Hematopoietic multipotent progenitor cell treated with erythropoietin and hydrocortisone succinate and interleukin-3 and kit ligand, for 6 days (in vitro differentiated cells): ENCODE measurements at regions not wholly inside any gene's neighbourhood (a gene's known extent, or its start where the extent isn't known, plus 50 kb on each side); places are given as distances from the start of the nearest gene placed in this dataset.

Experiments
- DNase-seq: peaks from one replicate; pipeline ENCODE4 v3.0.0-alpha.2; 2015

DNA sequence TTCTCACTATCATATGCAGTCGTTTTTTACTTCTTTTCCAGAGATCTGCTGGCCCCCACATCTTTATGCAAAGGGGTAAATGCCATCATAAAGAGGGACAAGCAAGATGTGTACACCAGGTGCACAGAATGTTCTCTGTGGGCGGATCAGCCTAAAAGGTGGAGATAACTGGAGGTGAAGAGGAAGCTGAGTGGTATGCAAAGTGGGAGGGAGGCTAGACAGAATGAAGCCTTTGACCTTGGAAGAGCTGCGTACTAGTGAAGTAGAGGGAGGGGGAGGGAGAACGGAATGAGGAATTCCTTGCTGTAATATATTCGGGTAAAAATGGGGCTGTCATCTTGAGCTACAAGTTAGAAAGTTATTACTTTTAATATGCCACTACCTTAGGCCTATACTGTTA, 287.5 kb upstream of the VRK2 start:
- DNase-seq, result no peak

DNA sequence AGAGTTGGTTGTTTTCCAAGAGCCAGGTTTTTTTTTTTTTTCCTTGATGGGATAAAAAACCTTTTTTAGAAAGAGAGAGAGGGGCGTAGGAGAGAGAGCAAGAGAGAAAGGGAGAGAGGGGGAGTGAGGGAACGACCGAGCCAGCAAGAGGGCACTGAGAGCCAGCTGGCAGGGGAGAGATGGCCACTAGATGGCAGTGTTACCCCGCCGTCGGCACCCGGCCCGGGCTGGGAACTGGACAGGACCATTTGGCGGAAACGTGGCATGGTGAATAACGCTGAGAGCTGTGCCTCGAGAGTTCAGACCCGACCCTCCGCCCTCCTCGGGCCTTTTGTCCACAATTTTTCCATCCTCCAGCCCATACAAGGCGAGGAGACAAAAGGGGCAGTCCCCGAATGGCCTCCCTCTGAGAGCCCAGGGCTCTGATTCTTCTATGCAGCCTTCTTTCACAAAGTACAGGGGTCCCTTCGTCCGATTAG, 286.7 kb upstream of the VRK2 start:
- DNase-seq, result peak; percentile 87

DNA sequence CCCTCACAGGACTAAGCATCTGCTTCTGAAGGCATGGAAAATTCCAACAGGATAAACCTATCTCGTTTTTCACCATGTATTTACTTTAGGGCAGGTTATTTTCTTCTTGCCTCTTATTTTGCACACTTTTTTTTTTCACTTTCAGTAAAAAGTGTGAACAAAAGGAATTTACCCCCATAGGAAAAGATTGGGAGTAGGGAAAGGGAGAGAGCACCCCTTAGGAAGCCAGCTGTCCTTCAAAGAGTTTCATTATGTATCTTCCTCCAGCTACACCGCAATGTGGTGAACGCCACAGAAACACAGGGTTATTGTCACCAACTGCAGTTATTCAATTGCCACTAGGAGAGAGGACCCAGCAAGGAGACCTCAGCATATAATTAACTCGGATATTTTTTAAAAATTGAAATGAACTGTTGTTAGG, 286.2 kb upstream of the VRK2 start:
- peak; percentile 34 for DNase-seq

DNA sequence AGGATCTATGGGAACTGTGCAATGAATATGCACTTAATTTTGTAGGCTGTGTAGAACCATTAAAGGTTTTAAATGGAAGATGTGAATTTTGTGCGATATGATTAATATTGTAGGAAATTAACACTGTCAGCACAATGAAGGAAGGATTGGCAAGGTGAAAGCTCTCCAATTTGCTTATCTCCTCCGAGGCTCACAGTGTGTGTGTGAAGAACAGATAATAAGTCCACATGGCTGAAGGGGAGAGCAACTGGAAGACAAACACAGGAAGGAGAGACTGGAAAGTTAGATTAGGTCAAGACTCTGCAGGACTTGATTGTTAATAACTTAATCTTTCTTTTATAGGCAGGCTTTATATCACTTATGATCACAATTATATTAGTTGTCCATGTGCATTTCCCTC, 269.7 kb upstream of the VRK2 start:
- DNase-seq, result peak; percentile 86

DNA sequence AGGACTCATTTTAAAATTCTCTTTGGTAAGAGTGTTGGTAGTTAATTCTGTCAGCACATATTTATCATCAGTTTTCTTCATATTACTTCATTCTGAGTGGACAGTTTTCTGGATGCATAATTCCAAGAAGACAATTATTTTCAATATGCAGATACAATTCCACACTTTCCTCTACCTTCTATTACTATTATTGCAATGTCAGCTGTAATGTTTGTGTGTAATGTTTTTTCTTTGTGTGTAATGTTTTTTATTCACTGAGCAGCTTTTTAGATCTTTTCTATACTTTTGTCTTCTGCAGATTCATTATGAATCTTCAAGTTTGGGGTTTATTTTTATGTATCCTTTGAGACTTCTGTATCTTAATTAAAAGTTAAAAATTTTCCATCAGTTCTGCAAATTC, 264.0 kb upstream of the VRK2 start:
- DNase-seq, result no peak

DNA sequence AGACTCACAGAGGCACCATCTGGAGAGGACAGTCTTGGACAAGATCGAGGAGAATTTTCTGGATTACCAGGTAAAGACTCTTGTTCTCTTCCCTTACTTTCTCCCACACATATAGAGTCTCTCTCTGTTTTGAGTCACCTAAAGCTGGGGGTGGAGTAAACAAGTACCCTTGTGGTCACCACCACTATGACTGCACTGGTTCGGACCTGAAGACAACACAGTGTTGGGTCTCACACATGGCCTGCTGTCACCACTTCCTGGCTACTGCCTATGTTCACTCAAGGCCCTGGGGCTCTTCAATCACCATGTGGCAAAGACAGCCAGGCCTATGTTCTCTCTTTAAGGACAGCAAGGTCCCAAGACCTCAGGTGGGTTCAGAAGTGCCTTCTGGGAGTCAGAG, 253.3 kb upstream of the VRK2 start:
- DNase-seq, result no peak

DNA sequence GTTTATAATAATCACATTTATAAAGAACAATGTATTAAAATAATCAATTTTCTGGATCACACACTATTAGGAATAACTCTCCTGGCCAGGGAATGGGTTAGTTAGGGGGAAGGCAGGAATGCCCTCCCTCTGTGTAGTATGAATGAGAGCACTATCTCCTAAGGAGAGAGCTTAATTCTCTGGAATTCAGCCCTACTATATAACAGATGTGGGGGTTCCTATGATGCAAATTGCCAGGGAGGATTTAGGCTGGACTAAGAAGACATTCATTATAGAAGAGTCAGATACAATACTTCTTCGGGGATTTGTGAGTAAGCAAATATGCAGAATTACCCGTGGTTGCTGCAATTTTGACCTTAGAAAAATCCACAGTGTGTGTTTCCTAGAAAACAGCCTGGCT, 250.1 kb upstream of the VRK2 start:
- no peak for DNase-seq

DNA sequence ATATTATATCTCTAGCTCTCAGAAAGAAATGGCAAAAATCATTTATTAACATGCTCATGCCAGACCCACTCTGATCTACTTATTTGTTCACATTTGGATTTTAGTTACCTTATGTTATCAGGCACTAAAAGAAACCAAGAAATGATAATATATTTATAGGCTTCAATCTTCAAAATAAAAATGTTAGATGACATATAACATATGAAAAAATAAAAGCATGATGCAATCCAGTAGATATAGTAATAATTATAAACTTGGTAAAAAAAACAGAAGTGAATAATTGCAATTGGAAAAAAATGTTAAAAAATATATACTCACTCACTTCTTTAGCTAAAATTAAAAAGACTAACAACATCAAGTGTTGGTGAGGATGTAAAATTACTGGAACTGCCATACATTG, 248.3 kb upstream of the VRK2 start:
- no peak for DNase-seq

DNA sequence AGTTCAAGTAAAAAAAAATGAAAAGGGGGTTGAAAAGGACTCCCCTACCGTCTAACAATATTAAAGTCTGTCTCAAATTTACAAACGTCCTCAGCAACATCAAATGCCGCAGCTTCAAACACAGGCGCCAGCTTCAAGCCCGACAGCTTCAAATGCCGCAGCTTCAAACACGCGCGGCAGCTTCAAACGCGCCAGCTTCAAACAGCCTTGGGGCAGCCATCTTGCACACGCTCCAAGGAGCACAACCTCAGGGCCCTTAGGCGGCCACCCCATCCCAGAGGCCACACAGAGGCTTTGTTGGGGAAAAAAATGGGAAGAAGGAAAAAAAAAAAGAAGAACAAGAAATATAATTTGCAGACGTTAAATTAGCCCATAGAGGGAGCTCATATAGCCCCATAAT, 244.4 kb upstream of the VRK2 start:
- no peak for DNase-seq

DNA sequence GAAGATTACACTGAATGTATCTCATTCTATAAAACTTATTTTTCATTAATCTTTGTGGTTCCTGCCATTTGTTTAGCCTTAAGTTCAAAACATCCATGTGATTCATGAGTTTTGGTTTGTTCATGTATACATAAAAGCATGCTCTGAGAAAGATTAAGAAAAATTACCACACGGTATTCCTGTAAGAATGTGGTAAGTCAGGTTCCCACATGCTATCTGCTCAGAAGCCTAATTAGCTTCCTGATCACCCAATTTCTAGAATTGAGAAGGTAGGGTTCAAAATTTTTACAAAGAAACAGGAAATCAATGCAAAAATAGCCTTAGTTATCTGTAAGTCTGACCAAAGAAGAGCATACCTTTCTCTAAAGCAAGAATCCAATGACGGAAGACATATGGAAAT, 241.6 kb upstream of the VRK2 start:
- no peak for DNase-seq

DNA sequence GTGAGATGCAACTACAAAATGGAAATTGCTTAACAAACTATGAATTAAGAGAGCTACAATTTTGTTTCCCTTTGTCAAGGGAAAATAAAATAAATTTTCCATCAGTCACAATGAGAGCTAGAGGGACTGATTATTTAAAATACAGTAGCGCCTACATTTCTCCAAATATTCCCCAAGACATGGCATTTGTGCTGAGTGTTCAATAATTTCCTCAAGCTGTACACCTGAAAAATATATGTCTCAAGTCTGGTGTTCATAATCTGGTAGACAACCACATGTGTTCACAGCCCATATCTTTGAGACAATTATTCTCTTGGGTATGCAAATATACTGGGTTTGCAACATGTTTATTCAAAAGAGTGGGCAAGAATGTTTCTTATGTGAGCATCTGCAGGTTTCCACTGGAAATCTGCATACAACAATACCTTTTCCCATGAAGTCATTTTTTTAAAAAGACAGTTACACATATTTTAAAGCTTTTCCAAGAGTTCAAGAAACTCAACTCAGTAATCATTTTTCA, 240.1 kb upstream of the VRK2 start:
- DNase-seq, result no peak

DNA sequence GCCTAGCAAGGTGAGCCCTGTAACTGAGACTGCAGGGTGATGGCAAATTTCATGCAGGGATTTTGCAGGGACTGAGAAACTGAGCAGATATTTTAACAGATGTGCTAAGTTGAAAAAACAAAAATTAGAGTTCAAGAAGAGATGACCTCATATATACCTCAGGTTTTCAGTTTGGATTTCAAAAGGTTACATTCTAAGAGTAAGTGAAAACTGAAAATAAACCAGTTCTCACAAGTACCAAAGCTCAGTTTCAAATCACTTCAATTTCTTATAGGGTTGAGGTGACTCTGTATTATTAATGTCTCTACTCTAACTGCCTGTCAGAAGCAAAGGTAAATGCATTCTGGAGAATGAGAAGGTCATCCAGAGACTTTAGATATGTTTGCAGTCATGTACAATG, 237.4 kb upstream of the VRK2 start:
- DNase-seq, result no peak

DNA sequence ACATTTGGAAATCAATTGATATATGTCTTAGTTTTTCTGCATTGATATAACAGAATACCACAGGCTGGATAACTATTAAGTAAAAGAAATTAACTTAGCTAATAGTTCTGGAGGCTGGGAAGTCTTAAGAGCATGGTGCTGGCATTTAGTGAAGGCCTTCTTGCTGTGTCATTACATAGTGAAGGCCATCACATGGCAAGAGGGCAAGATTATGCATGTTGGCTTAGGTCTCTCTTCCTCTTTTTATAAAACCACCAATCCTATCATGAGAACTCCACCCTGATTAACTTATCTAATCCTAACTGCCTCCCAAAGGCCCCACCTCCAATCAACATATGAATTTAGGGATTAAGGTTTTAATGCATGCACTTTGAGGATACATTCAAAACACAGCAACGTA, 225.5 kb upstream of the VRK2 start:
- peak; percentile 51 for DNase-seq

DNA sequence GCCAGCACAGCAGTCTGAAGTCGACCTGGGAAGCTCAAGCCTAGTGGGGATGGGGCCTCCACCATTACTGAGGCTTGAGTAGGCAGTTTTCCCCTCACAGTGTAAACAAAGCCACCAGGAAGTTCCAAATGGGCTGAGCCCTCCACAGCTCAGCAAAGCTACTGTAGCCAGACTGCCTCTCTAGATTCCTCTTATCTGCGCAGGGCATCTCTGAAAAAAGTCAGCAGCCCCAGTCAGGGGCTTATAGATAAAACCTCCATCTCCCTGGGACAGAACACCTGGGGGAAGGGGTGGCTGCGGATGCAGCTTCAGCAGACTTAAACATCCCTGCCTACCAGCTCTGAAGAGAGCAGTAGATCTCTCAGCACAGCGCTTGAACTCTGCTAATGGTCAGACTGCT, 218.4 kb upstream of the VRK2 start:
- DNase-seq, result no peak

DNA sequence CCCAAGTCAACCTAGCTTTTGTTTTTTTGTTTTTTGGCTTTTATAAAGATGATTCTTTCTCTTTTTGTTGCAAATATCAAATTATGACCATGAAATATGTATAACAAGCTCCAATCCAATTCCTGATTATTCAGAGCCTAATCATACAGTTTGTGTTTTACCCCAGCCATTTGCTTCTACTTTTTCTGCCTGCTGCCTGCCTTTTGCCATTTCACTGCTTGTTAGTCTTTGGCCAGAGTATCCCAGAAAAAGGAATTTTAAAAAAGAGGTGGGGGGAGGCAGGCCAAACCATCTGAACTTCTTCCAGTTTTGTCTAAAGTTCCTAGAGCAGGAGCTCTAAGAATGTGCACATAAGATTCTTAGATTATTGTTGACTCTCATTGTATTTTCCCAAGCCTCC, 211.9 kb upstream of the VRK2 start:
- DNase-seq, result no peak

DNA sequence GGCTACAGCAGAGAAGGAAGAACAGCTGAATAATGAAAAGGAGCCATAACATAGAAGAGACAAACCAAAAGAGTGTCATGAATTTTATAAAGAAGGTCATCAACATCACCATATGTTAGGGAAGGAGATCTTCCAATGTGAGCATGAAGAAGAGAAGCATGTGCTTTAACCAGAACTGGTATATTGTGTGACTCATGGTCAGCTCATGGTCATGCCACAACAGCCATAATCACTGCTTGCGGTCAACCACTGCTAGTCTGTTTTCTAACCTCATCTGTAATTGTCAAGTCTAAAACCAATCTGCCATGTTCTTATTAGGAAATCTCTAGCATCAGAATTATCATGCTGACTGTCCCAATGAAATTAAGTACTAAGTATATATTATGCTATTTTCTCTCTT, 204.1 kb upstream of the VRK2 start:
- no peak for DNase-seq

DNA sequence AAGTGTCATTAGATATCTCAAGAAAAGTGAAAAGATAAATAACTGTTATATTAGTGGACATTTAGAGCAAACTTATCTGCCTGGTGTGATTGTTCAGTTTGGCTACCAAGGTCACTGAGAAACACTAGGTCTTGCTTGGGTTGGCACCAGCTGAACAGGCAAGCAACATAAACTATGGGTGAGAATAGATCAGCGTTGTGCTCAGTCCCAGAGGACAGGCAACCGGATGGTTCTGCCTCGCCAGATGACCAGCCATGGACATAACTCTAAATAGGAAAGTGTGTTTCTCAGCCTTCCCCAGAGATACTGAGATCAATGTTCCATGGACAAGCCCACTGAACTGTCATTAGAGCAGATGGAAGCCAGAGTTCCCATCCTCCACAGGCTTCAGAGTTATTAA, 203.4 kb upstream of the VRK2 start:
- DNase-seq, result no peak

DNA sequence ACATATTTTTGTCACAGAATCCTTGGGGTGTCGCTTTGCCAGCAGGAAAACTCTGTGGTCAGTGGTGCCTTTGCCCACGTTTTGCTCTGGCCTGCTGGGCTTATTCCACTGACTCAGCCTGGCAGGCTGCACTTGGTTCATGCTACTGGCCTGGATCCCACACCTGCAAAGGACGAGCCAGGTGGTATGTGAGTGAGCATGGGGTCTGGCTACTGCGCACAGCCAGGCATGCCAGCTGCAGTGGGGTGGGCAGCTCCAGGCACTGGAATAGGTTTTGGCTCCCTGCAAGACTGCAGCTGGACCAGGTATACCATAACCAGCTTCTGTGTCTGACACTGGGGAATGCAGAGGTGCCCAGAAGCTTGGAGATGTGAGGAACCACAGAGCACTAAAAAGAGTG, 197.9 kb upstream of the VRK2 start:
- DNase-seq, result no peak

DNA sequence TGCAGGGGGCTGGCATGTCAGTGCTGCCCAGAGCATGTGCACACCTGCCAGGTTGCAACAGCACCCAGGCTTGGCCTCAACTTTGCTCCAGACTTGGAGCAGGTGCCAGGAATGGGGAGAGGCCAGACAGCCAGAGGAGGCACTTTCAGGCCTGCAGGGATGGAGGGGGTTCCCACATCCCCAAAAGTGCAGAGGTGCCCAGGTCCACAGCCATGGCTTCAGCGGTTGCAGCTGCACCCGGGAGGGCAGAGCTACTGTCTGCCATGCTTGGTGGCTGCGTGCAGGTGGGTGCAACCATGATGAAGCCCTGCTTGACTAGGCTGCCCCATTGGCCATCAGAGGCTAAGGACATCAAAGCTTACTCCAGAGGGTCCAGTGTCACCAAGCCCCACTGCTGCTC, 196.8 kb upstream of the VRK2 start:
- no peak for DNase-seq

DNA sequence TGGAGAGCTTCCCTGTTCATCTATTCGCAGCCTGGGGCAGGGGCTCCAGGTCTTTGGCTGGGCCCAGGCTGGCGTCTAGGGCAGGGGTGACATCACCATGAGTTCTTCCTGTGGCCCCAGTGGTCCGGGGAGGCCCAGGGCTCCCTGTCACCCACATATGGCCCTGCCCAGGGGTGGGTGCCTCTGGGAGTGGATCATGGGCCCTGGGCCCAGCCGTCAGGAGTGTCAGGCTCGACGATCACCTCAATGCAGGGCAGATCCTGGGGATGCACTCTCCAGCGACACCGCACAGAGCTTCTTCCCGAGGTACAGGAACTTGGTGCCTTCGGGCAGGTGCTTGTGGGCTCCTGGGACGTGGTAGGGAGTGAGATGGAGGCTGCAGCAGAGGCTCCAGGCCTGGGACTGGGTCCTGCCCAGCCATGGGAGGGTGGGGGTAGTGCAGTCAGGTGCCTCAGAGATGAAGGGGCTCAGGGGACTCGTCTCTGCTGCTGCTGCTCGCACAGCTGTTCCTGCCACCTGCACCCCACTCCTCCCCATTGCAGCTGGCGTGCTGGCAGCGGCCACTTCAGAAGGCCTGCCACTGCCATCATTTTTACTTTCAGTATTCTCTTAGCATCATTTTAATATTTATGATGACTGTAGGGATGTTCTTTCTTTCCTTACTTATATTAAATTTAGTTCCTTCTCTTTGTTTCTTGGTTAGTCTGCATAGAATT, 196.0 kb upstream of the VRK2 start:
- no peak for DNase-seq

DNA sequence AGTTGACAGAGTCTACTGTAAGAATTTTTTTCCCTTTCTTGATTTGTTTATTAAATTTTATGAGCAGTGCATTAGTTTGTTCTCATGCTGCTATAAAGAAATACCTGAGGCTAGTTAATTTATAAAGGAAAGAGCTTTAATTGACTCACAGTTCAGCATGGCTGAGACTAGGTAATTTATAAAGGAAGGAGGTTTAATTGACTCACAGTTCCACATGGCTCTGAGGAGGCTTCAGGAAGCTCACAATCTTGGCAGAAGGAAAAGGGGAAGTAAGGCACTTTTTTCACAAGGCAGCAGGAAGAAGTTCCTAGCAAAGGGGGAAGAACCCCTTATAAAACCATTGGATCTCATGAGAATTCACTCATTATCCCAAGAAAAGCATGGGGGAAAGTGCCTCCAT, 191.4 kb upstream of the VRK2 start:
- no peak for DNase-seq

DNA sequence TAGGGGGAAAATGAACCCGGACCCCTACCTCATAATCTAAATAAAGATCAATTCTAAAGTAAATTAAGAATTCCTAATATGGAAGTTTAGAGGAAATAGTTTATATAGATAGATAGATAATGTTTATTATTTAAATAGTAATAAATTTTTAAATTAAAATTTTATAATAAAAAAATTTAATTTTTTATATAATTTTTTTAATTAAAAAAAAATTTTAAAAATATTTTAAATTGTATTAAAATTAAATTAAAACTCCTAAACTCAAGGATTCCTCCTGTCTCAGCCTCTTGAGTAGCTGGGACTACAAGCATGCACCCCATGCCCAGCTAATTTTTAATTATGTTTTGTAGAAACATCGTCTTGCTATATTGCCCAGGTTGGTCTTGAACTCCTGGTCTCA, 186.9 kb upstream of the VRK2 start:
- DNase-seq, result no peak

DNA sequence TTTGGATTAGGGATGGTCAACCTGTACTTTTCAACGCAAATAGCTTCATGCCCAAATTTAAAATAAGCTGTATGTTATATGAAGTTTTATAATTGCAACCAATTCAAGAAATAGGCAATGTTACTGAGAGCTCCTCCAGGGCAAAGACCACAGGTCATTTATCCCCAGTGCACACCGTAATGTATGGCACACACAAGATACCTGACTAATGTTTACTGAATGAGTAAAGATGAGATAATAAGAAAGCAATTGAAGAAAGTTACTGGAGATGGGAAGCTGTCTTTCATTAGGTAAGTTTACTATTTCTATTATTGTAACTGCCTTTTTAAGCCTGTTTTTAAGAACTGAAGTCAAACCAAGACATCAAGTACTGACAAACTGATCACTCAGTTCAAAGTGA, 184.5 kb upstream of the VRK2 start:
- no peak for DNase-seq

DNA sequence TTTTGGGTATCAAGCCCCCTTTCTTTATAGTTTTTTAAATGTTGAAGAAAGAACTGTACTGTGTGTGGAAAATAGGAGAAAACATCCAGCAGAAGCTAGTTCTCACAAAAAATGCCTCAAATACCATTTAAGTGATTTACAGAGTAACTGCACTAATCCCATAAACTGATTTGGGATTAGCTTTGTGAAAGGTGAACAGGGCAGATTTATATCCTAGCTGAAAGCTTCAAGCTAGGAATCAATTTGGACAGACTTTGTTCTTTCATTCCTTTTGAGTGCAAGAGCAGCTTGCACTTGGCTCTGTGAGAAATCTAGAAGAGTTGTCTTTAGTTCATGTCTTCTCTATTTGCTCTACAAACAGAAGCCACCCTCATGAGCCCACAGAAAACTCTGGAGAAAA, 183.9 kb upstream of the VRK2 start:
- no peak for DNase-seq

DNA sequence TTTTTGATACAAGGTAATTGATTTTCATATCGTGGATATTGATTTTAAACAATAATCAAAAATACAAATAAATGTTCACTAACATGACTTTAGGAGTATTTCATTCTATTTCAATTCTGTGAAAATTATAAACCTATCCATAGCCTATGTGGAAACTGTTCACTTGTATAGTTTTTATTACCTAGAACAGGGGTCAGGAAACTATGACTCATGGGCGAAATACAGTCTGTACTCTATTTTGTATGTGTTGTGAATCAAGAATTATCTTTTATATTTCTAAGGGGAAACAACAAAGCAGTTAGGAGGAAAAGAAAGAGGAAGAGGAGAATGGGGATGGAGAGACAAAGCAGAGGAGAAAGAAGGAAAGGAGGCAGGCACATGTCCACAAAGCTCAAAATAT, 181.7 kb upstream of the VRK2 start:
- DNase-seq, result no peak
